ENCODE measurements at regions not wholly inside any gene's neighbourhood (a gene's known extent, or its start where the extent isn't known, plus 50 kb on each side); places are given as distances from the start of the nearest gene placed in this dataset.
A peak's percentile ranks its signal among the peaks of the same experiment; 100 is the strongest.
"Not testable (repeated sequence)": the region's sequence is repeated elsewhere in the genome, so short reads cannot be mapped to it uniquely, and the experiment has no call there.

GRCh38 chr16:79891458-79891857, 290.9 kb upstream of the MAF start:
- DNase-seq, result no peak

GRCh38 chr16:79887541-79888540, 287.3 kb upstream of the MAF start:
- DNase-seq, result no peak

- no peak for DNase-seq
These were observed 284.8 kb upstream of the MAF start for GRCh38 chr16:79885320-79885719.

GRCh38 chr16:79883494-79883893, 283.0 kb upstream of the MAF start:
- no peak for DNase-seq

- DNase-seq, result no peak
These were observed 281.9 kb upstream of the MAF start for GRCh38 chr16:79882340-79883005.

- not testable (repeated sequence) for DNase-seq
These were observed 280.6 kb upstream of the MAF start for GRCh38 chr16:79881107-79881506.

GRCh38 chr16:79876332-79876730, 275.8 kb upstream of the MAF start:
- DNase-seq, result no peak

GRCh38 chr16:79874391-79874790, 273.9 kb upstream of the MAF start:
- no peak for DNase-seq

GRCh38 chr16:79873825-79874224, 273.3 kb upstream of the MAF start:
- no peak for DNase-seq

- no peak for DNase-seq
These were observed 271.4 kb upstream of the MAF start for GRCh38 chr16:79871906-79872305.

- DNase-seq, result no peak
These were observed 269.7 kb upstream of the MAF start for GRCh38 chr16:79870016-79870886.

GRCh38 chr16:79869304-79870015, 268.9 kb upstream of the MAF start:
- DNase-seq, result no peak

- no peak for DNase-seq
These were observed 268.3 kb upstream of the MAF start for GRCh38 chr16:79868841-79869240.

GRCh38 chr16:79867425-79867997, 267.0 kb upstream of the MAF start:
- no peak for DNase-seq

- no peak for DNase-seq
These were observed 265.4 kb upstream of the MAF start for GRCh38 chr16:79865918-79866317.

- no peak for DNase-seq
These were observed 264.3 kb upstream of the MAF start for GRCh38 chr16:79864781-79865391.

- no peak for DNase-seq
These were observed 263.7 kb upstream of the MAF start for GRCh38 chr16:79864032-79864780.

GRCh38 chr16:79863128-79864031, 262.8 kb upstream of the MAF start:
- DNase-seq, result peak in 1 of 14 donors; percentile 64

GRCh38 chr16:79862601-79863000, 262.1 kb upstream of the MAF start:
- peak in 2 of 14 donors; percentile 5 to 94 for DNase-seq
